ENCODE measurements at regions not wholly inside any gene's neighbourhood (a gene's known extent, or its start where the extent isn't known, plus 50 kb on each side); places are given as distances from the start of the nearest gene placed in this dataset.

DNA sequence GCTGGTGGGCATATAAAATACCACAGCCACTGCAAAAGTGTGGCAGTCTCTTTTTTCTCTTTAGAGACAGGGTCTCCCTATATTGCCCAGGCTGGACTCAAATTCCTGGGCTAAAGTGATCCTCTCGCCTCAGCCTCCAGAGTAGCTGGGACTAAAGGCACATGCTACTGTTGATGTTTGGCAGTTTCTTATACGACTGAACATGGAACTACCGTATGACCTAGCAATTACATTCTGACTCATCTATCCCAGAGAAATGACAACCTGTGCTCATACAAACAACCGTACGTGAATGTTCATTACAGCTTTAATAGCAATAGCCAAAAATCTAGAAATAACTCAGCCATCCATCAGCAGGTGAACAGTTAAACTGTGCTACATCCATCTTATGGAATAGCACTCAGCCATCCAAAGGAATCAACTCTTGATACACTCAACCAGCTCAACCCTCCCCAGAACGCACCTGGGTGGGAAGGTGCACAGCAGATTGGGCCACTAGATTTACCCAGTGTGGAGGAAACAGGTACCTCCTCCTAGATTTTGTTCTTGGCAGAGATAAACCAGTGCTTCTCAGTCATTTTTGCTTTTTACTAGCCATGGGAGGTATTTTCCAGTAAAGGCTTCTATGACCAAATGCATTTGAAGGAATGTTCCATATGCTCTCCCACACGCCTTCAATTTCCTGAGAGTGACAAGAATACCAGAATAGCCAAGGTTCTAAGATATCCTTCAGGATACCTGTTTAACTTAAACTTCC lies 130.5 kb downstream of the MED15 start:
- H3K27ac ChIP-seq = no peak overlapping the region
- H3K4me3 ChIP-seq = no peak overlapping the region

GRCh38 chr22:20638507-20638870 lies 131.1 kb downstream of the MED15 start:
- H3K27ac ChIP-seq = no peak overlapping the region
- no peak overlapping the region for H3K4me3 ChIP-seq

- no peak overlapping the region for H3K4me3 ChIP-seq
- H3K27ac ChIP-seq = no peak overlapping the region
These were observed 131.9 kb downstream of the MED15 start for GRCh38 chr22:20639343-20639742.

- Histone ChIP-seq H3K4me3 (no peak overlapping the region), H3K27ac (no peak overlapping the region)
These were observed 132.3 kb downstream of the MED15 start for GRCh38 chr22:20639750-20640149.

DNA sequence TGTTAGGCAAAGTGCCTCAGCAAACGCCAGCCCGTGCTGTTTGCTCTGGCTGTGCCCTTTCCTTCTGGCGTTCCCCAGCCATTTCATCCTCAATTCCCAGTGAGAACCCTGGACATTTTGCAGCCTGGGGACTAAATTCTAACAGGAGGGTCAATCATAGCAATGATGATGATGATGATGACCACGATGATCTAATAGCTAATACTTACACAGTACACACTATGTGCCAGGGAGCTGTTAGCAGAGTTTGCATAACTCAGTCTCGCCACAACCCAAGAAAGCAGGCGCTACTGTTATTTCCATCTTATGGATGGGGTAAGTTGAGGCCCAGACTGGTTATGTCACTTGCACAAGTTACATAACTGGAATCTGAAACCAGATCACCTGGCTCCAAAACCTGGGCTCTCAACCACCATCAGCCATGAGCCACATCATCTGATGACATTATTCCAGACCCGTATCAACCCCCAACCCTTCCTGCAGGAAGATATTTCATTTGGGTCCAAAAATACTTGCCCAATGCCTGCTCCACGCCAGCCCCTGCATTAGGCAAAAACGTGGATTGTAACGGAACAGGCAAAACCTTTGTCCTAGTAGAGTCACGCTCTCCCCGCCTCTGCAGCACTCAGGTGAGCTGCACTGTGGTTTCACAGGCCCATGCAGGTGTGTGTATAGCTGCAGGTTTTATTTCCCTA lies 132.6 kb upstream of the SERPIND1 start:
- H3K27ac ChIP-seq = no peak overlapping the region

DNA sequence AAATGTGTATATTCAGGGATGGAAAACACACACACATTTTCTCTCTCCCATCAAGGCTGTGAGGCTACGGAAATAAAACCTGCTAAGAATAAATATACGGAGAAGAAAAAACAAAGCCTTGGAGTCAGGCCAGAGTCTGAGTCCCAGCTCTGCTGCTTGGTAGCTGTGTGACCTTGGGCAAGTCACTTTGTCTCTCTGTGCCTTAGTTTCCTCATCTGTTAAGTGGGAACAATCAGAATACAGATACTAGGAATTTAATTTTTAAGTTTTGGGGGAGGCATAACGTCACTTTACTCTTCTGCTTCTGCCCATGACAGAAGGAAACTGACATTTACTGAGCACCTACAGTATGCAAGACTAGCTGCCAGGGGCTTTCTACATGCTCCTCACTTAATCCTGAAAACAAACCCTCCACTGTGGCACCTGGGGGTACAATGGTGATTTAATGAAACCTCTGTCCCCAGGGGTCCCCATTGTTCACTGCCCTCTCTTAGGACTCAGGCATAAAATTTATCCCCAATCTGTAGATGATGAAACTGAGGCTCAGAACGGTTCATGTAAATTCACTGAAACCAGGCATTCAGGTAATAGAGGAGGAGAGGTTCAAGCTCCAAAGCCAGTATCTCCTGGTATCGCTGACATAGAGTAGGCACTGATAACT lies 131.9 kb upstream of the SERPIND1 start:
- no peak overlapping the region for H3K4me3 ChIP-seq

More for the DNA sequence above, 132.6 kb upstream of the SERPIND1 start:
- H3K4me3 ChIP-seq = no peak overlapping the region

DNA sequence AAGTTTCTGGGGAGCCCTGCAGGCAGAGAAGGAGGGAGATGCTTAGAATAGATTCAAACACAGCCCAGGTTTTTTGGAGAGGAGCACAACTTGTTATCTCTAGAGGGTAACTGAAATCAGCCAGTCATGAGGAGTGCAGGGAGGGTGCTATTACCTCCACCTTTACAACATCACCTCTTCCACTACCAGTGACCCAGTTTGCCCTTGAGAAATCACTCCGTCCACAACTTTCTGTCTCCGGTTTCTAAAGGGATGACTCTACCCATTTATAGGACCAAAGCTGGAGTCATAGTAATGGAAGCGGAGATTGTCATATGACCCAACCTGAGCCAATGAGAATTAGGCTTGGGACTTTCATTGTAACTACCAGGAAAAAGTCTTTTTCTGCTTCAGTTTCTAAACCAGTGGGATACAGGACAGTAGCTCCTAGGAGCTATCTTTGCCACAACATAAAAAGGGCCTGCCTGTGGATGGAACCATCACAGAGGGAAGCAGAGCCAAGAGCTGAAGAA lies 131.2 kb upstream of the SERPIND1 start:
- no peak overlapping the region for H3K4me3 ChIP-seq
- no peak overlapping the region for H3K27ac ChIP-seq

More for the DNA sequence above, 131.9 kb upstream of the SERPIND1 start:
- H3K27ac ChIP-seq = no peak overlapping the region

DNA sequence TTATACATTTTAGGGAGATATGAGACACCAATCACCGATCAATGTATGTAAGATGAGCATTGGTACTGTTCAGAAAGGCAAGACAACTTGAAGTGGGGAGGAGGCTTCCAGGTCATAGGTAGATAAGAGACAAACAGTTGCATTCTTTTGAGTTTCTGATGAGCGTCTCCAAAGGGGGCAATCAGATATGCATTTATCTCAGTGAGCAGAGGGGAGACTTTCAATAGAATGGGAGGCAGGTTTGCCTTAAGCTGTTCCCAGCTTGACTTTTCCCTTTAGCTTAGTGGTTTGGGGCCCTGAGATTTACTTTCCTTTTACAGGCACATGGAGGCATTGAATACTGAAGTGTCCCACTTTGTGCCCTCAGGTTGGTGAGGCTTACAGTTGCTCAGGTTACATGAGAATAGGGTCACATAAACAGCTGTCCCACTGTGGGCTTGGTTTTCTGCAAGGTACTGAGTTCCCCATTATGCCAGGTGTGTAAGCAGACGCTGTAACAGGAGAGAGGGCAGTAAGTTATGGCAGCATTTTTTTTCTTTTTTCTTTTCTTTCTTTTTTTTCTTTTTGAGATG lies 129.8 kb upstream of the SERPIND1 start:
- Histone ChIP-seq H3K27ac (no peak overlapping the region), H3K4me3 (no peak overlapping the region)

DNA sequence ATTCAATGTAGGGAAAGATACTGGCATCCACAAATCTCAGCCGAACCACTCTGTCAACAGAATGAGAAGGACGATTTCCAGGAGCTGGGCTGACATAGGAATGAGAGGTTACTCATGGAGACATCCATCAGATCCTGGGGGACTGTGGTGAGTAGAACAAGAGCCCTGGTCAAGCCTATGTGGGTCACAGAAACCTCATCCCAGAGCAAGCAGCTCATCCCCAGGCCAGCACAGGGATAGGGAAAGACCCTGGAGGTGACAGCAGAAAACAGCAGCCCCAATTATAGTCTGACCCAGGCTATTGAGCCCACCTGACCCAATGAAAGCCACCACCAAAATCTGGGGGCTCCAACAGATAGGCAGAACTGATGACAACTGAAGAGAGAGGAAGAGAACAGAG lies 128.0 kb upstream of the SERPIND1 start:
- Histone ChIP-seq H3K4me3 (no peak overlapping the region), H3K27ac (no peak overlapping the region)

DNA sequence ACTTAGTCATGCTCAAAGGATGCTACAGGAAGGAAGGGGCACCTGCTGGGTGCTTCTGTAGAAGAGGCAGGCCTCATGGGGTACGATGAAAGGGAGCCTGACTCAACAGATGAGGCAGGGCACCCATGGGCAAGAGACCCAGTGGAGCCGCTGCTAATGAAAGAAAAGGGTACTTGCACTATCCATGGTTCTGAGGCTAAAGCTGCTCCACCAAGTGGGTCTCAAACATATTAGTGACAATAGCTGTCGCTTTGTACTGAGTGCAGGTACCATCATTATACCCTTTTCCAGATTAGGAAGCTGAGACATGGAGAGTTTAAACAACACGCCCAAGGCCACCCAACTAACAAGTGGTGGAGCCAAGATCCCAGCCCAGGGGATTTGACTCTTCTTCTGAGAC lies 127.5 kb upstream of the SERPIND1 start:
- H3K4me3 ChIP-seq = no peak overlapping the region
- no peak overlapping the region for H3K27ac ChIP-seq

DNA sequence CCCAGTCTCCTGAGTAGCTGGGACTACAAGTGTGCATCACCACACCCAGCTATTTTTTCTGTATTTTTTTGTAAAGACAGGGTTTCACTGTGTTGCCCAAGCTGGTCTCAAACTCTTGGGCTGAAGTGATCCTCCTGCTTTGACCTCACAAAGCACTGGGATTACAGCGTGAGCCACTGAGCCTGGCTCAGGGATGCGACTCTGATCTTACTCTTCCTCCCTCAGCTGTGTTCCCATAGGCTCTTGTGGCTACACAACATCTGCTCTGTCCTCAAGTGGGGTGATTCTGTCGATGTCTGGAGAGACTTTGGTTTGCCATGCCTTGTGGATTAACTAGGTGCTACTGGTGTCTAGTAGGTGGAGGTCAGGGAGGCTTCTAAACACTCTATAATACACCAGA lies 127.0 kb upstream of the SERPIND1 start:
- no peak overlapping the region for H3K27ac ChIP-seq
- H3K4me3 ChIP-seq = no peak overlapping the region

GRCh38 chr22:20647586-20648305 lies 126.2 kb upstream of the SERPIND1 start:
- H3K27ac ChIP-seq = no peak overlapping the region

DNA sequence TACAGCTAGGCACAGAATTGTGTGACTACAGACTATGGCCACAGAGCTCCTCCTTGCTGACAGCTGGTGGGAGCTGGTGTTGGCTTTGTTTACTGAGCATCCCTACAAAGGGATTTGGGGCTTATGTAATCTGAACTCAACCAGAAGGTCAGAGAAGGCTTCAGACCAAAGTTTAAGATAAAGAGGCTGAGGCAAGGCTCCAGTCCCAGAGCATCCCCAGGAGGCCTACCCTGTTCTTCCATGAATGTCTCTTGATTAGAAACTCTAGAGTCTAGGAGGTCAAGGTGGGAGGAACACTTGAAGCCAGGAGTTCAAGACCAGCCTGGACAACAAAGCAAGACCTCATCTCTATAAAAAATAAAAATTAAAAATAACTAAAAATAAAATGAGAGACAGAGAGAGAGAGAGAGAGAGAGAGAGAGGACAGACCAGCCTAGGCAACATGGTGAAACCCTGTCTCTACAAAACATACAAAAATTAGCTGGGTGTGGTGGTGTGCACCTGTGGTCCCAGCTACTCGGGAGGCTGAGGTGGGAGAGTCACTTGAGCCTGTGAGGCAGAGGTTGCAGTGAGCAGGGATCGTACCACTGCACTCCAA lies 125.5 kb upstream of the SERPIND1 start:
- H3K27ac ChIP-seq = no peak overlapping the region
- no peak overlapping the region for H3K4me3 ChIP-seq

More at GRCh38 chr22:20647586-20648305, 126.2 kb upstream of the SERPIND1 start:
- H3K4me3 ChIP-seq = no peak overlapping the region

GRCh38 chr22:20650294-20651207 lies 123.4 kb upstream of the SERPIND1 start:
- Histone ChIP-seq H3K27ac (no peak overlapping the region), H3K4me3 (no peak overlapping the region)

DNA sequence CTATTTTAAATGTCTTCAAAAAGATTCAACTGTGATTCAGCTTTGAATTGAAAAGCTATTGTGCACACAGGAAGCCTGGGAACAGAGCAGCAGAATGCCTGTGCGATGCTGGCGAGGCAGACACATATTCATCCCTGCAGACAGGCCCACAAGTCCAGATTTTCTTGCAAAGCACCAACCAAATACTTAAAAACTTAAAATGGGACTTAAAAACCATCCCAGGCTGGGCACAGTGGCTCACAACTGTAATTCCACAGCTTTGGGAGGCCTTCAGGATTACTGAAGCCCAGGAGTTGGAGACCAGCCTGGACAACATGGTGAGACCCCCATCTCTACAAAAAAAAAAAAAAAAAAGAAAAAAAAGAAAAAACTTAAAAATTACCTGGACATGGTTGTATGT lies 122.6 kb upstream of the SERPIND1 start:
- H3K4me3 ChIP-seq = no peak overlapping the region

GRCh38 chr22:20652130-20652529 lies 121.8 kb upstream of the SERPIND1 start:
- no peak overlapping the region for H3K27ac ChIP-seq
- H3K4me3 ChIP-seq = no peak overlapping the region

More for the DNA sequence above, 122.6 kb upstream of the SERPIND1 start:
- H3K27ac ChIP-seq = no peak overlapping the region

- H3K4me3 ChIP-seq = no peak overlapping the region
- no peak overlapping the region for H3K27ac ChIP-seq
These were observed 121.3 kb upstream of the SERPIND1 start for GRCh38 chr22:20652582-20652981.

All from skin epidermis (tissue), 12 donors.